ENCODE measurements at regions not wholly inside any gene's neighbourhood (a gene's known extent, or its start where the extent isn't known, plus 50 kb on each side); places are given as distances from the start of the nearest gene placed in this dataset.
A peak's percentile ranks its signal among the peaks of the same experiment; 100 is the strongest.

- DNase-seq = no peak
Observed at GRCh38 chr2:228701506-228701905, 520.0 kb upstream of the SPHKAP start.

GRCh38 chr2:228700638-228701037 lies 519.2 kb upstream of the SPHKAP start:
- DNase-seq = no peak

DNA sequence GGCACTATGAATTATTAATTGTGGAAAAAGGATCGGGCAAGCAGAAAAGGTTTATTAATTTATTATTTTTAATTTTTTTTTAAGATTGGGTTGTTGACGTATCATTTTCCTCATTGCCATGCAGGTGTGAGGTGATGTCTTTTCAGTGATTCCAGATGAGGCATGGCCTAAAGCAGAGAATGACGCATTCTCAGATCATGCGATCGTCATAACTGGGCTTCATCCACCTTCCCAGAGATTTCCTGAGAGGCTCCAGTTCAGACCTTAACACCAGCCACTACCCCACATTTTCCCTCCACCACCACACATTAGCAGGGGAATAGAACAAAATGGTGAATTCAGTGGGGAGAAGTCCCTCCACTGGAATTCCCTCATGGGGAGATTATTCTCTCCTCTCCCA lies 518.4 kb upstream of the SPHKAP start:
- DNase-seq = no peak

DNA sequence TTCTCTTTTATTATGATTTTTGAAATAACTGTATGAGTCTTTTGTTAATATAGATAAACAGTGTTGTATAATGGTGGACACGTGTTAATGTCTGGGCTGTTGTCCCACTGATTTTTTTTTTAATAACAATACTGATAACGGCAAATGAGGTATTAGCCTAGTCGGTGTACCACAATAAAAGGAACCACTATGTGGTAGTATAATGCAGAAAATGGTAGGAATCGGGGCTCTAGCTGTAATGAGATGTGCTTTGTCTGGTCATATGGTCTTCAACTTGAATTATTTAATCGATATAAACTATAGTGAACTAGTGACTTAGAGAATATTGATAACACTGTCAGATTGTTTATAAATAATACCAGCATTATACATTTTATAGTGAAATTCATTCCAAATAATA lies 517.9 kb upstream of the SPHKAP start:
- DNase-seq = peak; percentile 11

GRCh38 chr2:228698963-228699362 lies 517.5 kb upstream of the SPHKAP start:
- DNase-seq = no peak

GRCh38 chr2:228697456-228697855 lies 516.0 kb upstream of the SPHKAP start:
- DNase-seq = no peak

GRCh38 chr2:228690681-228691080 lies 509.2 kb upstream of the SPHKAP start:
- no peak for DNase-seq

DNA sequence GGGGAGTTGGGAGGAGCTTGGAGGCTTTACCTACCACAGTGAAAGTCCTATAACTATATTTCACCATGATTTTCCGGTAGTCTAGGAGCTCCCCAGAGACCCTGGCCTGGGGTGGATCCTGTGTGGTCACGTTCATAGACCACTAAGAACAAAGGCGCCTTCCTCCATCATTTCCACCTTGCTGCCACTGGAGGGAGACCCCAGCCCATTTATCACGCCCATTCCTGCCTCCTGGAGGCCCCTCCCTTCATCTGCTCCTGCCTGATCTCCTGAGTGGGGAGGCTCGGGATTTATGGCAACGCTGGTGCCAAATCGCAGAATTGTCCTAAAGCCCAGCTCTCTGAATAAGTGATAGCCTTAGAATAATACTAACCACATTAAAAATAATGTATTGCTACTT lies 507.6 kb upstream of the SPHKAP start:
- DNase-seq = no peak

DNA sequence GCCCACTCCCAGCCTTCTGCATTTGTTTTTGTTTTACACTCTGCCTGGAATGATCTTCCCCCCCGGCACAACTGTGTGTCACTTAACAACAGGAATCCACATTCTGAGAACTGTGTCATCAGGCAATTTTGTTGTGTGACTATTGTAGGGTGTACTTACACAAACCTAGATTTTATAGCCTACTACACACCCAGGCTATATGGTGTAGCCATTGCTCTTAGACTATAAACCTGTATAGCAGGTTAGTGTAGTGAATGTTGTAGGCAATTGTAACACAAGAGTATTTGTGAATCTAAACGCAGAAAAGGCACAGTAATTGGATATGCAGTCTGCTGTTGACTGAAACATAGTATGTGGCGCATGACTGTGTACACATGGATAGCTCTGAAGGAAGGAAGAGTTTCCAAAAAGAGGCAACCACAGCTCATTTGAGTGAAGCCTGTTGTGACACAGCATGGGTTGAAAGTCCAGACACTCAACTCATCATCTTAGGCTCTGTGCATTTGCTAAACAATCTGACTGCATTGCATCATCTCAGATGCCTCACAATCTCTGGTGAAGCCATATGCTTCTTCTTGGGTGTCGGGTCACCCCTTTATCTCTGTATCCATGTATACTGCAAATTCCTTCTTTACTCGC lies 506.6 kb upstream of the SPHKAP start:
- no peak for DNase-seq

DNA sequence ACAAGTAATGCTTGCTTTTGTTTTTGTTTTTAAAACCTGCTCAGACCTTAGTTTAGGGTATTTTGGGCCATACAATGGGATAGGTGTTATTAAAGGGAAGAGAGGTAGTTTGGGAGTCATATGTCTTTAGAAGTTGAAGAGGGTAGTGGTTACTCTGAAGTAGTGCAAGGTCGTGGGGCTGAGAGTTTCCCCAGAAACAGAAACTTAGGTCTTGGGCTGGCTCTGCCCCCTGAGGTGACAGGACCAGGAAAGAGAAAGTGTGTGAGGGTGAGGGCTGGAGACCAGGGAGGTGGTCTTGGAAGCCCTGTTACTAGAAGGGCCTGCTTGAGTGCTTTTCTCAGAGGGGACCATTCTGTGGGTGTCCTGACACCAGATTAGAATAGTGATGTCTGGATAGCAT lies 500.5 kb upstream of the SPHKAP start:
- no peak for DNase-seq

DNA sequence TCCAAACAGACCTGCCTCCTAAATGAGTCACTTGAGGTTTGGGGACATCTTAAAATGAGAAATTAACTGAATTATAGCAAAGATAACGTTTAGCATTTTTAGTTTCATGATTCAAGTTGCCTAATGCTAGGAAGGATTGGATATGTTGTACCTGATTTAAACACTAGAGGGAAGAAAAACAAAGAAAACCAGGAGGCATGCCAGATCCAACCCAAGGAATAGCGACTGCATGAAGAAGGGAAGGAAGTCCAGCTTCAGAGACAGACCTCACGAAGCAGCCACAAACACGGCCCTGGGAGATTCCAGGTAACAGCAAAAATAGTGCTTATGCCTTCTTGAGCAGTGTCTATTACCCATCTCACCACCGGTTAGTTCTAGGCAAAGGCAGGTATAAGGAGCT lies 499.9 kb upstream of the SPHKAP start:
- no peak for DNase-seq

DNA sequence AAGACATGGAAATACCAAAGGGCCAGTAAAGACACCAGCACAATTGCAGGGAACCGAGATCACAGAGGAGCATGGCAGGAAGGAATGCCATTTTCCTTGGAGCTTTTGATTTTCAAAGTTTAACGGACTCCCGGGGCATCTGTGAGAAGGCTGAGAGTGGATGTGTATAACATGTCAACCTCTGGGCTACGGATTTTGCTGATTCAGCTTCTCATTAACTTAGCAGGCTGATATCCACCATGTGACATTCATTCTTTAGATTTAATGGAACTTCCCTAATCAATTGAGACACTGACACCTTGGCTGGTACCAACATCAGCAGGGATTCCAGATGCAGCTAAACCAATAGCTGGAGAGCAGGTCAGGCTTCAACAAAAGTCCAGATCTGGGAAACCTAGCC lies 496.6 kb upstream of the SPHKAP start:
- no peak for DNase-seq

DNA sequence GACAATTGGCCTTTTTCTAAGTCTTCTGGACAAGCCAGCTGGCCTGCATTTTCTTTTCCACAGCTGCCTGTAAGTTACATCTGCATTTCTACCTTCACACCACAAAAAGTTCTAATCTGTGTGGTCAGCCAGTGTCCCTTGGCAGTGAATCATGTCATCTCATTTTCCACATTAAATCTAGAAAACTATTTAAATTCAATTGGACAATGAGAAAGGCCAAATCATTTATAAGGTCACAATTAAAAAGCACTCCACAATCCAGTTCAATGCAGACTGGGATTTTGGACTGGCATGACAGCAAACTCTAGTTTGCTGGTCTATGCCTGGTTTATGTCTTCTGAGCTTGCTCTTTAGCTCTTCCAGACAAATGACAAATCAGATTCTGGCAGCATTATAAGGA lies 494.2 kb upstream of the SPHKAP start:
- no peak for DNase-seq

- DNase-seq = no peak
Observed at GRCh38 chr2:228675091-228675490, 493.6 kb upstream of the SPHKAP start.

DNA sequence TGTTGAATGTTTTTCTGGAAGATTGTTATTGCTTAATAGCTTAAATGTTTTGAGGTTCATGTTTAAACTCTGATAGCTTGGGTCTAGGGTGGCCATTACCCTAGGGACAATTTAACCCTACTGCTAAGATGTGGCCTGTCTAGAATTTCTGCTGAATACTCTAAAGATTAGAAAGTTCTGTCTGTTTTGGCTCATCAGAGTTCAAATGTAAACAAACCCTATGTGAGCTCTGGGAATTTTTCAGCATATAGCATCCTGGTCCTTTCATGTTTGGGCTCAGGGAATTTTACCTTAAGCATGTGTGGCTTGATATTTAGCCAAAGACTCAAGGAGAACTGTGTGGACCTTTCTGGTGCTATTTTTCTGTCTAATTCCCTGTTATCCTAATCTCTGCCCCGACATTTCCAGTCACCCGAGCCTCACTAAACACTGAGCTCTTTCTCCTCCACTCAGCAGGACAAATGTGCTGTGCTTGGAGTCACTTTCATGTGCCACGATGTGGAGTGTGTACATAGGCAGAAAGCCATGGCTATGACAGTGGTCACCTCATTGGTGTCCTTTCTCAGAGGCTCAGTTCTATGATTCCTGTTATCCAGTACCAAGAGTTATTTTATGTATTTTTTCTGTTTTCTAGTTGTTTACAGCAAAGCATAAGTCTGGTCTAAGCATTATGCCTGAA lies 492.5 kb upstream of the SPHKAP start:
- no peak for DNase-seq

DNA sequence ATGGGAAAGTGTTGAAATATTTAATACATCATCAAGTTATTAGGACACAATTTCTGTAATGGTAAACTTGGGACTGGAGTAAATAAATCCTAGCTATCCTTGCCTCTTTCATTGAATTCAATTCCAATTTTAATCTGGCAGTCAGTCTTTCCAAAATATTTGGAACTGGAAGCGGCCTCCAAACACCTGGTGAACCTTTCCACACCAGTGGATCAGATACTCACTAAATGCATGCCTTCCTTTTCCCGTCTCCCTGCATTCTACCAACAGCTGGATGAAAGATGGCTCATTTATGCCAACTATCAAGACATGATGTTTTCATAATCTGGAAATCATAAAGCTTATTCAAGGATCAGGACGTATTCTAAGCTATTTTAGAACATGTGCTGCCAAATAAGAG lies 488.2 kb upstream of the SPHKAP start:
- no peak for DNase-seq

DNA sequence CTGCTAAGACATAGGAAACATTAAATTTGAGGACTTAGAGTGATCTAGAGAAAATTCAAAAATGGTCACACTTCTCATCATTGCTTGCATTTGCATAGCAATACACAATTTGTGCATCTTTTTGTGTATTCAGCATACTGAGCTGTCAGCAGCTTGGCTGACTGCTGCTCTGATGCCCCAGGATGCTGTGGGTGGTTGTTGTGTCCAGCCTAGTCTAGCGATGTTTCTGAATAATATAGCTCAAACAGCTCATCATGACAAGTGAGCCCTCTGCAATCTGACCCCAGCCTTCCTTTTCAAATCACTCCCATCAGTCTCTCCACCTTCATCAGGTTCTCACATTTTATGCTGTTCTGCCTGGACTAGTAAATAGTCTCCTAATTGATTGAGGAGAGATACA lies 483.7 kb upstream of the SPHKAP start:
- no peak for DNase-seq

GRCh38 chr2:228658998-228659397 lies 477.5 kb upstream of the SPHKAP start:
- no peak for DNase-seq

- DNase-seq = peak; percentile 7
Observed at GRCh38 chr2:228657807-228658402, 476.4 kb upstream of the SPHKAP start.

DNA sequence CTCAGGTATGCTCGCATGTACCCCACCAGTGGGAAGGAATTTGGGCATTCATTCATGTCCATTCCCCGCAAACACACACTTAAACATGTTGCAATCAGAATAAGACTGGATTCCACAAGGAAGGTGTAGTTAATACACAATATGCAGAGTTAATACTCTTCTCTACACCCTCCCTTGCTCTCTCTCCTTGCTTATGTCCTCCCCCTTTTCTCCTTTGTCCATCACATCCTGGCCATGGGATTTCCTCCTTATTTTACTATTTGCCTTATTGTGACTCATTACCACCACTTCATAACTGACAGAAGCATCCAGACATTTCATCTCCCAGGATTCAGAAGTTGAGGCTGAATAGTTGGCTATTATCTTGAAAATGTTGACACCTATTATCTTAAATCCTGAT lies 473.8 kb upstream of the SPHKAP start:
- no peak for DNase-seq

DNA sequence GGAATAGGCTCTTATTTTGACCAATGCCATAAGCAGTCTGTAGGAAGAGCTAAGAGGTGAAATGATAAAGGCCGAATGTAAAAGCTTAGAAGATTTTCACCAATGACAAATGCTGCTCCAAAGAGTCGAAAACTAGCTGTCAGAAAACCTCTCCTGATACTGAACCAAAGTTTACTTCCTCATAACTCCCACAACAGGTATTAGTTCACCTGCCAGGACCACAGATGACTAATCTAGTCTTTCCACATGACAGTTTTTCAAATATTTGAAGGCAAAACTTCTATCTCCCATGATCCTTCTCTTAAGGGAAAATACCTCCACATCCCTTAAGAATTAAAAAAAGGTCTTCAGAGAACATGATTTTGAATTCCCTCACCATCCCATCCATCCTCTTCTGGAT lies 473.2 kb upstream of the SPHKAP start:
- DNase-seq = no peak

DNA sequence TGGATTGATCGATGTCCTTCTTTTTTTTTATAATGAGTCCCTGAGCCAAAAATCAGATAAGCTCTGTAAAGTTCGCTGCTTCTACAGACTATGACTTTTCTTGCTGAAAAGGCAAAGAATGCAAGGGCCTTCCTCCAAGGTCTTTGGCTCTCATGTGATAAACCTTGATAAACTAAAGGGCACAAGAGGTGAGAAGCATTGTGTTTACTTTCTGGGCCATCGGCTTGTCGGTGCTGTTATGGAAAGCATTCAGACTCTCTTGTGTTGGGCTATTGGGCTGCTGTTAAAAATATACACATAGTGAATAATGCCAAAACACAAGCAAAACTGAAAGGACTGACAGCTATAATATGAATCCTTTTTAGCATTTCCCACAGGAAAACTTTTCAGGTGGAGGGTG lies 472.4 kb upstream of the SPHKAP start:
- no peak for DNase-seq

DNA sequence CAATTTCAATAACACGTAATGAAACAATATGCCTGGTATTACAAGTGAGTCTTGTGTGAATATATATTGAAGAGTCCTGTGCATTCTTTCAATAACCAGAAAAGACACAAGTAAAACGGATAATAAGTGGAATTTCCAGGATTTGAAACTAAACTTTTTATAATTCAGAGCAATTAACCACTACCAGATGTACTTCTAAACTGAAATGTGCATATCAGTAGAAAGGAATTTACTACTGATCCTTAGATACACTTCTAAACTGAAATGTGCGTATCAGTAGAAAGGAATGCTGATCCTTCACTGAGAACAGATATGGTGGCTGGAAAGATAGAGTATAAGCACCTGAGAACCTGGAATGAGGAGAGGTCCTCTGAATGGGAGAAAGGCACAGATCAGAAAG lies 470.9 kb upstream of the SPHKAP start:
- DNase-seq = no peak

GRCh38 chr2:228649876-228650275 lies 468.4 kb upstream of the SPHKAP start:
- no peak for DNase-seq

GRCh38 chr2:228649447-228649846 lies 468.0 kb upstream of the SPHKAP start:
- DNase-seq = no peak

All from NCI-H524 treated with DMSO at 0.1 percent for 48 hours (cell line).